GM23248 (cell line): ENCODE measurements at regions not wholly inside any gene's neighbourhood (a gene's known extent, or its start where the extent isn't known, plus 50 kb on each side); places are given as distances from the start of the nearest gene placed in this dataset.

ENCODE experiments used
- EZH2 ChIP-seq: fragments of 200-600 bp; sonication (generic); IDR thresholded peaks from 2 replicates; pipeline ENCODE4 v1.6.1; 2018; ENCODE audit warnings: antibody characterized with exemption, mild to moderate bottlenecking; ENCODE audit not compliant: insufficient read depth, poor library complexity, severe bottlenecking
- EZH2phosphoT487 ChIP-seq: fragments of 200-600 bp; sonication (generic); IDR thresholded peaks from 2 replicates; pipeline ENCODE4 v1.6.1; 2018; ENCODE audit warnings: antibody characterized with exemption, moderate library complexity, mild to moderate bottlenecking, low read depth; ENCODE audit not compliant: insufficient read depth

DNA sequence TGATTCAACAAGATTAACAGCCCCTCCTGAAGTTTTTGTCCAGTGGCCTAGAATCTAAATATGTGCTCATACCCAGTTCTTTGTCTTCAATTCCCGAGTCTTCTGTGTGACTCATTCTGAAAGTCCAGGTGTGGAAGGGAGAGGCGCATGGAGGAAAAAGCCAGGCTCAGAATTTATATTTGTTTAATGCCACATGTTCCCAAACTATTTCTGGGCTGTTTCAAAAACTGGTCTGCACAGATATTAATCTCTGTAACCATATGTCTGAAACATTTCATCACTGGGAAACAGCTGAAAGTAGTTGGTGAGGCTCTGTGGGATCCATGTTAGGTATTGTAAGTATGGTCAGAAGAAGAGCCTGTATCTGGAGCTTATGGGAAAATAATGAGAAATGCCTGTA lies 266.0 kb downstream of the PAX1 start:
- no peak for TF ChIP-seq EZH2
- no peak for TF ChIP-seq EZH2phosphoT487
